Cardiac fibroblast (primary cell): ENCODE measurements at regions not wholly inside any gene's neighbourhood (a gene's known extent, or its start where the extent isn't known, plus 50 kb on each side); places are given as distances from the start of the nearest gene placed in this dataset.

Experiments used
- DNase-seq, 2 donors: peaks; one replicate each; pipeline versions ENCODE4 v3.0.0 to v3.0.0-alpha.2; 2010; ENCODE audit warnings: low read depth in 2 of 2
- H3K4me3 ChIP-seq, 2 donors: replicated peaks in 1 of 2; 1 replicate in 1 of 2; 2 replicates in 1 of 2; pipeline ENCODE4 v1.5.1; 2011; ENCODE audit warnings: low read depth in 2 of 2, low read length in 2 of 2, mild to moderate bottlenecking in 2 of 2, moderate library complexity in 1 of 2
- CTCF ChIP-seq: IDR thresholded peaks from one replicate; pipeline ENCODE4 v1.5.1; 2011; ENCODE audit warnings: low read depth, mild to moderate bottlenecking, low read length, inconsistent platforms

- no peak overlapping the region for H3K4me3 ChIP-seq
- no peak for TF ChIP-seq CTCF
- DNase-seq = no peak
Observed at GRCh38 chr14:100403105-100403504, 80.0 kb downstream of the SLC25A47 start.

- DNase-seq = no peak
- no peak overlapping the region for H3K4me3 ChIP-seq
- no peak for TF ChIP-seq CTCF
Observed at GRCh38 chr14:100403802-100404365, 80.7 kb downstream of the SLC25A47 start.

GRCh38 chr14:100404419-100404818 lies 81.3 kb downstream of the SLC25A47 start:
- no peak for DNase-seq
- TF ChIP-seq CTCF = no peak

DNA sequence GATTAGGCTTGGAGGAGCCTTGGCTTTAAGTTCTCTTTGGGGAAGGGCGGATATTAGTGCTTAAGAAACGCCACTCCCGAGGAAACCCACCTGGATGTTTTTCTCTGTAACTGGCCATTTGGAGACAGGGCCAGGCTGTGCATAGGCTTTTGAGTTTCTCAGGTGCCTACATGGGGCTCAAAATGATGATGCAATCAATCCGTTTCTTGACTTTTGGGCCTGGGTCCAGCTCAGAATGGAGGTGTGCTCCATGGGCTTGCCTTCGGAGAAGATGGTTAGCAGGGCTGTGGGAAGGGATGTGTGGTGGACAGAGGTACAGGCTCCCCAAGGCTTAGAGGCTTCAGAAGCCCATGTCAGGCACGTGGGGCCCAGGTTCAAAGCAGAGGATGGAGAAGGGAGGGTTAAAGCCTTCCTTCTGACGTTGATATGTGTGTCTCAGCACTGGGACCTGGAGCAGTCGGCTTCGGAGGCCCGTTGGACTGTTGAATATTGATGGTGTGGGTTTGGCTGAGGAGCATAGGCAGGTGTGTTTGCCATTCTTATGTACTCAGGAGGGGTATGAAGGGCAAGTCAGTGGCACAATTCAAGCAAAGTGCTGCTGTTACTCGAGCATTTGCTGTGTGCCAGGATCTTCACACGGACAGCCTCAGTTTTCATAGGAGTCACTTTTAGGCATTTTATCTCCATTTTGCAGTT lies 82.8 kb downstream of the SLC25A47 start:
- H3K4me3 ChIP-seq = no peak overlapping the region
- no peak for DNase-seq
- TF ChIP-seq CTCF = no peak

More at GRCh38 chr14:100404419-100404818, 81.3 kb downstream of the SLC25A47 start:
- H3K4me3 ChIP-seq = no peak overlapping the region

GRCh38 chr14:100406505-100407131 lies 83.5 kb downstream of the SLC25A47 start:
- no peak for TF ChIP-seq CTCF
- H3K4me3 ChIP-seq = no peak overlapping the region
- peak; percentile 23 to 24 for DNase-seq

- no peak overlapping the region for H3K4me3 ChIP-seq
- no peak for TF ChIP-seq CTCF
- DNase-seq = no peak
Observed at GRCh38 chr14:100407376-100408102, 84.4 kb downstream of the SLC25A47 start.
